D341Med (cell line): ENCODE measurements at regions not wholly inside any gene's neighbourhood (a gene's known extent, or its start where the extent isn't known, plus 50 kb on each side); places are given as distances from the start of the nearest gene placed in this dataset.

ENCODE experiments used
- DNase-seq: peaks from one replicate; pipeline ENCODE4 v3.0.0; 2012; ENCODE audit warnings: low spot score

DNA sequence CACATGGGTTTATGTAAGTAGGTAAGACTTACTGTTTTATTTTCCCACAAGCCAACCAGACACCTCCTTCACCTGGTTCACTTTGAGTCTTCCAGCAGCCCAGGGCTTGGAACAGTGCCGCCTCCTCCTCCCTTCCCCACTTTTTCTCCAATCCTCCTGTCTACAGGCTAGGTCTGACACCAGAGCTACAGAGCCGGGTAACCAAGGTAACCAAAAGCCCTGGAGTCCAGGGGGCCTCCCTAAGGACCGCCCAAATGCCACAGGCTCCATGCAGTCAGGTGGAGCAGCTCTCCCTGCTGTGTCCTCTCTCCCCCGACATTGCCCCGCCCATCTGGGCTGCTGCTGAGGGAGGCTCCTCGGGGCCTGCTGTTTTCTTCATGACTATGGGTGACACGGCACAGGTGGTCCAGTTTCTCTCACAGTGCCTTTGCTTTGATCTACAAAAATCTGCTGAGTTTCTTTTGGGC, 138.0 kb upstream of the EFNA5 start:
- peak; percentile 89 for DNase-seq

DNA sequence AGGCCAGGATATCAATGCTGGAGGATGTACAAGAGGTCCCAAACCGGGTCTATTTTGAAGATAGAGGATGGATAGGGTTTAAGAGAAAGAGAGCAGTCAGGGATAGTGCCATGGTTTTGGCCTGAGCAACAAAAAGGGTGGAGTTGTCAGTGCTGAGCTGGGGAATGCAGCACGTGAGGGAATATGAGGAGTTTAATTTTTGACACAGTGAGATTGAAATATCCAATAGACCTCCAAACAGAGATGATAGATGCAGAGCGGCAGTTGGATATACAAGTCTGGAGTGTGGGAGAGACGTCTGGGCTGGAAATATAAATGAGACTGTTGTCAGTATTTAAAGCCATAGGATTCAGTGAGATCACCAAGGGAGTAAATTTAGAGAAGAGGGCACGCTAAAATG, 136.7 kb upstream of the EFNA5 start:
- no peak for DNase-seq

DNA sequence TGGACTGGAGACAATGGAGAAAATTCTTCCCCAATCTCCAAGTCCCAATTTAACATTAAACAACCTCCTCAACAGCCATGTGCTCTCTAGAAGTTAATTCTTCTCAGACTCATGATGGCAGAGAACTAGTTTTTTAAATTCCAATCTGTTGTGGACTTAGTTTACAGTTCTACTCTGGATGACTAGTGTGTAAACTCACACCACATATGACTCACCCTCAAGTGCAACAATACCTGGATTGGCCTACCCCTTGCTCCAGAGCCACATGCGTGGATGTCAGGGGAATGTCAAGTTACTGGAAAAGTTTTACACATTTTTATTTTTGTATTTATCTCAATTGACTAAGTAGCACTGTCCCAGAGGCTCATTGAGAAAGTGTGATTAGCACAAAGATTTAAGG, 136.0 kb upstream of the EFNA5 start:
- no peak for DNase-seq

DNA sequence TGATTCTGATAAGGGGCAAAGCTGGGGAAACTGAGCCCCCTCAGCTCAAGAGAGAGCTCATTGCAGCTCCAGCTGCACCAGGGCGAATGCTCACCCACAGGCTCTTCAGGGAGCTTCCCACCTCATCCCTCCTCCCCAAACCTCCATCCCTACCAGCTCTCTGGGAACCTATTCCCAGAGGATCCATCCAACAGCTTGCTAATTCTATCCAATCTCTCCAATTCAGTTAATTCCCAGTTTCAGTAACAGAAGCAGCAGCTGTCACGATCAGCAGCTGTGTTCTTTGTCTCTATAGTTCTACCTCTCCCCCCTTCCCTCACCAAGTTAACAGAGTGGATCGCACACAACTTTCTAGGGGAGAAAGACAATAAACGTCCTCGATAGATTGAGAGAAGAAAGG, 135.5 kb upstream of the EFNA5 start:
- DNase-seq, result peak; percentile 72

DNA sequence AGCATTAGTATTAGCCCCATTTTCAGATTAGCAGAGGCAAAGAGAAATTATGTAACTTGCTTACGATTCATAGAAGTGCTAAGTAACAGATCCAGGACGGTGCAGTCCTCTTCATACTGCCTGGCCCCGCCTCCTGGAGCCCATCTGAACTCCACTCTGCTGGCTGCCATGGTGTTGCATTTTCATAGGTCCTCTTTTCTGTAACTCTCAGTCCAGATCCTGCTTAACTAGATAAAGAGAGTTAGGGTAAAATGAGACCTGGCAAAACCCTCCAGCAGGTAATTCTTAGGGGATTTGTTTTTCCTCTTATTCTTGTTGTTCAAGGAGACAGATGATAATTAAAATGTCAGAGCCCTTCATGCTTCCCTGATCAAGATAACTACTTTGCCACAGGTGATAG, 135.1 kb upstream of the EFNA5 start:
- peak; percentile 78 for DNase-seq

DNA sequence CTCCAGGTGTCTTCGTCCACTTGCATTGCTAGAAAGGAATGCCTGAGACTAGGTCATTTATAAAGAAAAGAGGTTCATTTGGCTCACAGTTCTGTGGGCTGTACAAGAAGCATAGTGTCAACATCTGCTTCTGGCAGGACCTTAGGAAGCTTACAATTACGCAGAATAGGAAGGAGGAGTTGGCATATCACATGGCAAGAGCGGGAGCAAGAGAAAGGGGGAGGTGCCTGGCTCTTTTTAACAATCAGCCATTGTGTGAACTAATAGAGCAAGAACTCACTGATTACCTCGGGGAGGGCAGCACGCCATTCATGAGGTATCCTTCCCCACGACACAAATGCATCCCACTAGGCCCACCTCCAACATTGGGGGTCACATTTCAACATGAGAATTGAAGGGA, 134.4 kb upstream of the EFNA5 start:
- no peak for DNase-seq

DNA sequence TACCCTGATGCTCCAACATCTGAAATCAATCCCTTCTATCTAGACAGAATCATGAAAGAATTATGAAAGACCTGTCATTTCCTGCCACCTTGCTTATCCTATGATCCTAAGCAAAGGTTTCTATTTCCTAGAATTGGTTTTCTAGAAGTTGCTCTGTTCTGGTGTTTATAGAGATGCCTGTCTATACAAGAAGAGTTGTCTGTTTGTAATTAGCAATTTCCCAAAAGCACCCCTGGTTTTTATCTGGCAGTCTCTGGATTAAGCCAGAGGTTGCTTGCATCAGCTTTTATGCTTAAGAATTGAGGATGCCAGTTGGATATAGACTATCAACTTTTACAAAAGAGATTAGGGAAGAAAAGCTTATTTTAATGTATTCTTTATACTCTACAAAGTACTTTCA, 133.0 kb upstream of the EFNA5 start:
- DNase-seq, result no peak

DNA sequence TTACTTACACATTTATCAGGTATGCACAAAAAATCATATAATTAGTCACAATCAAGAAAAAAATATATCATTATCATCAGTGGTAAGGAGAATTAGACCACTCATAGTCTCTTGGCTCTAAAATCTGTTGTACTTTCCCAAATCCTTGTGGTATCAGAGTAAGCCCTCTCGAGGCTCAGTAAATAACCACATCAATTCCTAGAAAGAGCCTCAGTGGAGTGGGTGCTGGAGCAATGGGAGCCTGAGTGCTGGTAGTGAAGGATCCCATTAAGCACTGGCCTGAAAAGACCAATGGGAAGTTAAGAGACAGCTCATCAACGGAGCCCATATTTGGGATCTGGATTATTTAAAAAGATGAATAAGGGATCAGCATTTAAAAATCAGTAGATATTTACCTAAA, 130.3 kb upstream of the EFNA5 start:
- no peak for DNase-seq

DNA sequence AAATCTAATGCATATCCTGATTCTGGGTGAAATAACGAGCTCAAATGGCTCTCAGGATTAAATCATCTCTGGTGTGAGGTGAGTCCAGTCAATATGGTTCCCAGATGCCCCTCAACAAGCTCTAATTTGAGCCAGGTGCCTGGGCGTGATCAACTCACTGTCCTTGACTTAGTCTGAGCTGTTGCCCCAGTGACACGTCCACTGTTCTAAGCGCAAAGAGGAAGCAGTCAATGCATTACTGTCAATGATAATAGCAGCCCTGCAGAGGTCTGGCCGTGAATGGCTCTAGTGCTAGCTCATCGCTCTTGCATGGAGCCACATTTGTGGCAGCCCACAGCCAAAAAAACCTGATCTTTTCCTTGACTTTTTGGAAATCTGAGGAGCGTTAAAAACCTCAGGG, 128.6 kb upstream of the EFNA5 start:
- no peak for DNase-seq

DNA sequence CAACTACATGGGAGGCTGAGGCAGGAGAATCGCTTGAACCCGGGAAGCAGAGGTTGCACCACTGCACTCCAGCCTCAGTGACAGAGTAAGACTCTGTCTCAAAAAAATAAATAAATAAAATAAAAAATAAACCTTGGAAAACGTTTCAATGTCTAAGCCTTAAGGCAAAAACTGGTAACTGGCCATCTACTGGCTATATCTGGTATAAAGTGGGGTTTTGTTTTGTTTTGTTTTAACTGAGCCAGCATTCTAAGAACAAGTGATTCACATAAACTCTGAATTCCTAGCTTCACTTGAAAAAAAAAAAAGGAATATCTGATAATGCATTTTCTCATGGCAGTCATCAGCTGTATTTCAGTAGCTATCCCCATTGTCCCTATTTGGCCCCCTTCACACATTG, 126.1 kb upstream of the EFNA5 start:
- no peak for DNase-seq

DNA sequence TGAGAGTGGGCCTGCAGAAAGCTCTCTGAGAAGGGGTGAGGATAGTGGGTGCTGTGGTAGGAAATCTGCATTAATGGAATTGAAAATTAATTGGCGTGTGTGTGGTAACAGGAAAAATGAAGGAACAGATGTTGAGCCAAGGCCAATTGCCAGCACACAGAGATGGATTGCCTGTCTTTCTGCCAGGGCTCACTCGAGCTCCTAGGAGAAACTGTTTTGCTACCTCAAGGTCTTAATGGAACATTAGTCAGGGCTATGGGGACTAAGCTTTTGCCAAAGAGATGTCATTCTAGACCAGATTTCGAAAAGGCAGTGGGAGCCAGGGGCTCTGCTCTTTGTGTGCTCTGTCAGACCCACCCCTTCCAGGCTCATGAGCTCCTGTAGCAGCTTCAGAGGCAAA, 124.0 kb upstream of the EFNA5 start:
- peak; percentile 52 for DNase-seq

DNA sequence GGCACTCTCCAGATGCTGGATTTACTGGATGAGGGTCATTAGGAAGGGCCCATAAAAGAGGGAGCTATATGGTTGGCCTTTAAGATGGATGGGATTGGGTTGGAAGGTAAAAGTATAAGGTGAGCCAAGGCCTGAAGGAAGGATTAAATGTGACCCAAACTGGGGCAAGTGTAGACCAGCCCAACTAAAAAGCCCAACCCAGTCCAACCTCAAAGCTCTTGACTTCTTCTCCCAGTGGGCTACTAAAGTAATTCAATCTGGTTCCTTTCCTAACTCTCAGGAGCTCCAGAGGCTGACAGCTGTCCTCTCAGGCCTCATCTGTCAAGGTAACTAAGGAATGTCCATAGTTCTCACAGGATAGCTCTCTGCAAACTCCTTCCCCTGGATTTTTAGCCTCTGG, 122.2 kb upstream of the EFNA5 start:
- no peak for DNase-seq

DNA sequence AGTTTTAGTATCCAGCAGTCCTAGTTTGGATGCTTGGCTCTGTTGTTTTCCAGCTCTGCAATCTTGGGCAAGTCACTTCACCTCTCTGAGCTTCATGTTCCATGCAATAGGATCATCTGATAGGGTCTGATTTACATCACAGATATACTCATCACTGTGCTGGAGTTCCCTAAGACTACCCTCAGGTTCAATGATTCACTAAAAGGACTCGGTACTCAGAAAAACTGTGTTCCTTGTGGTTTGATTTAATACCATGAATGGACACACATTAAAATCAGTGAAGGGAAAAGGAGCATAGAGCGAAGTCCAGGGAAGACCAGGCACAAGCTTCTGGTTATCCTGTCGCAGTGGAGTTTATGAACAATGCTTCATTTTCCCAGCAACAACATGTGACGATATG, 119.9 kb upstream of the EFNA5 start:
- no peak for DNase-seq

DNA sequence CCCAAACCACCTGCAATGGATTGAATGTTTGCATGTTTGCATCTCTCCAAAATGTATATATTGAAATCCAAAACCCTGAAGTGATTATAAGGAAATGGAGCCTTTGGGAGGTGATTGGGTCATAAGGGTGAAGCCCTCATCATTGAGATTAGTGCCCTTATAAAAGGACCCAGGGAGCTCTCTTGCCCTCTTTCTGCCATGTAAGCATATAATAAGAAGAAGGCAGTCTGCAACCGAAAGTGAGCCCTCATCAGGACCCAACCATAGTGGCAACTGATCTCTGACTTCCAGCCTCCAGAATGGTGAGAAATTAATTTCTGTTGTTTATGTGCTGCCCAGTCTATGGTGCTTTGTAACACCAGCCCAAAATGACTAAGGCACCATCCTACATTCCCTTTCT, 115.7 kb upstream of the EFNA5 start:
- DNase-seq, result no peak

DNA sequence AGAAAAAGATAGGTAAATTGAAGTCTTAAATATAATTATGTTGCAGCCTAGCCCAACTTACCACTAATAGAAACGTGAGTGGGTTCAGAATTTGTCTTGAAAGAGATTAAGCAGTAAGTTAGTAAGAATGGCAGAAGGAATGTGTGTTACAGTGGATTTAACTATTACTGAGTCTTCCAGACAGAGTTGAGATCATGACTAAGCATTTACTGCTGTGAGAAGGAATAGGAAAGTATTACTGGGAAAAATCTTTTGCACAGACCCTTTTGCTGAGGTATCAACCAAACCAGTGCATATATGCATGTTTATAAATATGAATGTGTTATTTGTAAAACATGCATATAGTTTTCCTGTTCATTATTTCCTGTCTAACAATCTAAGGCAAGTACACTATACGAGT, 112.8 kb upstream of the EFNA5 start:
- no peak for DNase-seq

DNA sequence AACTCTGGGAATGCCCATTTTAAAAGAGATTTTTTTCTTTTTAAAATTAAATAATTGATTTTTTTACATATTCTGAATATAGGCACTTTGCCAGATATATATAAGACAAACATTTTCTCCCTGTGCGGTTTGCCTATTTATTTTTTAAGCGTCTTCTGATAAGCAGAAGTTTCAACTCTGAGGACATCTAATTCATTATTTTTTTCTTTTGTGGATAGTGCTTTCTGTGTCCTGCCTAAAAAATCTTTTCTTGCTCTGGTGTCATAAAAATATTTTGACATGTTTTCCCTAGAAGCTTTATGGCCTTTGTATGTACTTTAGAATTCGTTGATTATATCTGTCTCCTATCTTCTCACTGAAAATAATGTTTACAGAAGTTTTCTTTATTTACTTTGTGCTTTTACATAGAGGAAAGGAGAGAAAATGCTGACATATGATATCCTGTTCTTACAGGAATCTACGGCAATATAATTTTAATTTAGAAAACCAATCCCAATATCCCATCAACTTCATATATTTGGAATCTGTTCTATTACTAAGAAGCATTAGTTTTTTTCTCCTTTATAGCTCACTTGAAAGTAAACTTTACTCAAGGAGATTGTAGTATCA, 111.9 kb upstream of the EFNA5 start:
- no peak for DNase-seq

DNA sequence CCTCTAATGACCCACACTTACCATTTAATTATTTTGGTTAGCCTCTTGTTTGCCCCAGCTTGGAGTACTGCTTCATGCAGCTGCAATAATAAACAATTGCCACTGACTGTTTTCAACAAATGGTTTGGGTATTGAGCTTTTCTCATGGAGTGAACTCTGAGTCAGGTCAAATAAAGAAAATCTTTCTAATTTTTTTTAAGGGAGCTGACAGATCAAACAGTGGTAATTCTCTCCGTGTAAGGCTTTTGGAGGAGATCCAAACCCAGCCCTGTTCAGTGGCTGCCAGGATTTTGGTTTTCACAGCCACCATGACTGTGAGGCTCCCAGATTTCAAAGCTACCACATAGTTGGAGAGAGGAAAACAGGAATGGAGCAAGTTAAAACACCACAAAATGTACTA, 110.7 kb upstream of the EFNA5 start:
- no peak for DNase-seq

DNA sequence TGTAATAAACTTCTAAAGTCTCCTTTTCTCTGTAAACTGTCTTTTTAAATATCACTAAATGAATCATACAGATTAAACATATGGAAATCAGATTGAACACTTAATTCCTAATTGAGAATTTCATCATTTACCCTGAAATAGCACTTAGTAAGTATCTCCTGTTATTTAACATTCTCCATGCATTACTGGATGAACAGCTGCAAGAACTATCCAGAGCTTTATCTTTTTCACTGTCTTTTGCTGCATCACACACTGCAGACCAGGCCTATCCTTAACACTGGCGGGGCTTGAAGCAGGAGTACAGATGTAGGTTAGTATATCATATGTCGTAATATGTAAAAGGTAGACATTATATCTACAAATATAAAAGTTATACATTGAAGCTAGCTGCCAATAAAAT, 108.7 kb upstream of the EFNA5 start:
- no peak for DNase-seq

DNA sequence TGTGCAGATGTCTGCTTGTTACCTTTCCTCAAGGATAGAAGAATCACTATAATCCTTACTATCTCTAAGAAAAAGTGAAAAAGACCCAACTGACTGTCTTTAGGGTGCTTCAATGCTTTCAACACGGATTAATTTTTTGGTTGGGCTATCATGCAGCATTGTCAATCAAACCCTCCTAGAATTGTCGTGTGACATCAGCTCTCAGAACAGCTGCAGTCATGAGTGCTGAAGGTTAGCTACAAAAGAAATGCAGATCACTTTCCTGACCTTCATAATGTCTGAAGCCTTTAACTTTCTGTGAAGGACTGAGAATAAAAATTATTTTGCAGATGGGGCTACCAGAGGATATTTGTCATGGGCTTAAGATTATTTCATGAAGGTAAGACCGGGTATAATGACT, 107.9 kb upstream of the EFNA5 start:
- DNase-seq, result no peak

DNA sequence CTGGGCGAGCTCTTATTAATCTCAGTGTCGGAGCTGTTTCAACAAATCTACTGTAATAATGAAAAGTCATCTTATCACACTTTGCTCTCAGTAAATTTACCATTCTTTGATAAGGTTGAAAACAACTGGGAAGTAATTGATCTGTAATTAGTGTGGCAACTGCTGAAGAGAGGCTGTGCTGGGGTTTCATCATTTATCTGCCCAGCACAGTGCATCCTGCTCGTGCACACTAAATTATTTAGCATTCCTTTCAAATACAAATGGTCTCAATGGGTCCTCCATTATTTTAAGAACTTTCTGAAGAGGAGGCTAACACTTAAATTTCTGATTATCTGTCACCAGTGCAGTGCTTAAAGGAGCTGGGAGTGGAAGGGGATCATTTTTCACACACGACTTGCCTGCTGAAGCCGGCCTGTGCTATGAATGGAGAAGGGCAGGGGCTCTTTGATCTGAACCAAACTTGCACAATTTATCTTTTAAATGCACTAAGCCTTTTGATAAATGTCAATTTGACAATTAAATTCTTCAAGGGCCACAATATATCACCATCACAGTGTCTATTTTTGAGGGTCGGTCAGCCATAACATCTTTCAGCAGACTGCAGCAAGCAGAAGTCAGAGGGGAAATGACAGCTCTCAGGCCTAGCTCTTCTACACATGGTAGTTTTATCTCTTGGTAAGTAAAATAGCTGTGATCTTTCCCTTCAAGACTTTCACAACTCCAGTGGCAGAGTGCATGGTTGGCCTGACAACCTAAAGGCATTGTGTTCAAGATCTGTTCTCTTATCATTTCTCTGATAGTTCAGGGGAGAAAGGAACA, 106.4 kb upstream of the EFNA5 start:
- no peak for DNase-seq

DNA sequence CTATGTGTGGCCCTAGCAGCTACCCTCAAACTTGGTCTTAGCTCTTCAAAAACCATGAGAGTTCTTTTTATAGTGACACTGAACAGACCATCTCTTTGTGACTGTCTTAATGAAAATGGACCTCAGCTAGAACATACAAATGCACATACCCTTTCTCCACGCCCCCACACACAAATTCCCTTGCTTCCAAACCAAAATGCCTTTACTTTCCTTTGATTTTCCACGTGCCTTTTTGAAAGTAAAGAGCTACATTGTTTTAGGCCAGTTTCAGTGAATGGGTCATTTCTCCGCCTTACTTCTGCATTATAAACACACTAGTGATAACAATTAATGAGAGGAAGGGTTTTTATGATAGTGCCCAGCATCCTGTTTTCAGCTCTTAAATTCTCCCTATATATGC, 105.8 kb upstream of the EFNA5 start:
- DNase-seq, result no peak

DNA sequence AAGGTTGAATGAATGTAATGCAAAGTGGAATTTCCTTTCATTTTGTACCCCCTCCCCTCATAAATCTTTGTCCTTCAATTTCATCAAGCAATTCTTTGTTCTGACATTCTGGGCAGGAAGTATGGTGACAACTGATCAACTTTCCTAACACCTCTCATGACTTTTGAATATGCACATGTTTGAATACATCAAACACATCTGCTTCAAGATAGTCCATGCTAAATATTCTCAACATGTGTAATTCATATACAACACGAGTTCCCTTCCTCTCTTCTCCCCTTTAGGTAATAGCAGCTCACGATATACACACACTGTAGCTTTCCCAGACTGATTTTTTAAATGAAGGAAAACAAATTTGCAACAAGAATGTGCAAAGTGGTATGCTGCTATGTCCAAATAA, 103.6 kb upstream of the EFNA5 start:
- no peak for DNase-seq

DNA sequence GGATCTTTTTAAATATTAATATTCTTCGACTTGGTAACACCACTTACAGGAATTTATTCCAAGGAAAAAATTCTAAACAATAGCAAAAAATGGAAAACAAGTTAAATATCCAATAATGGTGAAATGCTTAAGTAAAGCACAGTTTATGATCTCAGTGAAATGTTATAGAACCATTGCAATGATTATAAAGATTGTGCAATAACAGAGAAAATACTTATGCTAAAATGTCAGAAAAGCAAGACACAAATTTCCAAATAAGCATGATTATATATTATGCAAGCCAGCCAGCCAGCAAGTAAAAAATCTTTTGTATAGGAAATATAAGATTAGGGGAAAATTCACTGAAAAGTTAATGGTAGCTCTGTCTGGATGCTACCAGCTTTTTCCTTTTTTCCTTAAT, 102.7 kb upstream of the EFNA5 start:
- no peak for DNase-seq
